Endothelial cell of umbilical vein (primary cell): ENCODE measurements at regions not wholly inside any gene's neighbourhood (a gene's known extent, or its start where the extent isn't known, plus 50 kb on each side); places are given as distances from the start of the nearest gene placed in this dataset.

Experiments used
- BruUV-seq: library from RNA; stranded (reverse); fragments of 400-500 nt; replicated peaks from 2 replicates; lab custom pipeline; 2021; lab: Mats Ljungman, UMichigan
- CTCF ChIA-PET: fragments of 300-600, 350-600 bp; sonication (Branson Sonifier 250); formaldehyde crosslinking; loops from one replicate; lab custom pipeline; 2021; ENCODE audit warnings: antibody characterized with exemption, inconsistent platforms; lab: Charles Lee
- POLR2A ChIA-PET: fragments of 300-600, 350-600 bp; sonication (Branson Sonifier 250); formaldehyde crosslinking; loops from one replicate; lab custom pipeline; 2021; ENCODE audit warnings: antibody characterized with exemption, inconsistent platforms; lab: Charles Lee
- DNase-seq: peaks from one replicate; pipeline ENCODE4 v3.0.0-alpha.2; 2011; ENCODE audit warnings: low read depth, low spot score
- FAIRE-seq: peaks from 2 replicates; lab custom pipeline; 2011; peaks lifted over from hg19 to GRCh38; lab: Jason Lieb, UNC
- H2AFZ ChIP-seq: 2 replicates; pipeline ENCODE4 v1.6.0; 2012; ENCODE audit warnings: low read depth, low read length, control low read depth, inconsistent platforms
- H3K27ac ChIP-seq: 2 replicates; pipeline ENCODE4 v1.5.1; 2011; ENCODE audit warnings: low read depth, mild to moderate bottlenecking, control low read depth, low read length, moderate library complexity; ENCODE audit not compliant: insufficient read depth
- H3K27me3 ChIP-seq, 2 experiments: 2 replicates each; pipeline versions ENCODE4 v1.6.0 to v1.6.1; 2011; ENCODE audit warnings: low read length in 2 of 2, mixed read lengths in 1 of 2; ENCODE audit not compliant: control insufficient read depth in 2 of 2, insufficient read depth in 2 of 2
- H3K36me3 ChIP-seq, 2 experiments: 2 replicates in 1 of 2; 3 replicates in 1 of 2; pipeline ENCODE4 v1.5.1; 2011; ENCODE audit warnings: low read length in 2 of 2, mild to moderate bottlenecking in 1 of 2, moderate library complexity in 1 of 2; ENCODE audit not compliant: control insufficient read depth in 2 of 2, insufficient read depth in 2 of 2; ENCODE audit errors: extremely low read depth in 1 of 2
- H3K4me1 ChIP-seq: 3 replicates; pipeline ENCODE4 v1.5.1; 2011; ENCODE audit warnings: mild to moderate bottlenecking, low read length; ENCODE audit not compliant: control insufficient read depth, insufficient read depth; ENCODE audit errors: extremely low read depth
- H3K4me2 ChIP-seq: 2 replicates; pipeline ENCODE4 v1.6.1; 2011; ENCODE audit warnings: low read length, control low read depth, mixed read lengths; ENCODE audit not compliant: insufficient read depth
- H3K4me3 ChIP-seq, 3 experiments: fragments of 200-600 bp in 1 of 3; sonication (generic), shearing (Covaris generic) in 1 of 3; replicated peaks in 1 of 3; 2 replicates each; pipeline ENCODE4 v1.5.1; 2011 to 2016; ENCODE audit warnings: control low read depth in 3 of 3, low read length in 3 of 3, mild to moderate bottlenecking in 2 of 3, inconsistent platforms in 1 of 3, low read depth in 1 of 3, moderate library complexity in 1 of 3; ENCODE audit not compliant: insufficient read depth in 1 of 3
- H3K79me2 ChIP-seq: 2 replicates; pipeline ENCODE4 v1.6.0; 2012; ENCODE audit warnings: low read length, inconsistent platforms; ENCODE audit not compliant: control insufficient read depth, insufficient read depth
- H3K9ac ChIP-seq: replicated peaks from 2 replicates; pipeline ENCODE3; 2011; ENCODE audit warnings: low read length, control low read depth; ENCODE audit not compliant: insufficient read depth; ENCODE audit errors: extremely low read depth
- H3K9me1 ChIP-seq: replicated peaks from 3 replicates; pipeline ENCODE4 v1.6.0; 2011; ENCODE audit warnings: mild to moderate bottlenecking, low read length; ENCODE audit not compliant: control insufficient read depth, insufficient read depth; ENCODE audit errors: extremely low read depth
- H3K9me3 ChIP-seq: replicated peaks from 2 replicates; pipeline ENCODE4 v1.5.1; 2012; ENCODE audit warnings: low read length, inconsistent platforms; ENCODE audit not compliant: control insufficient read depth, insufficient read depth
- H4K20me1 ChIP-seq: replicated peaks from 2 replicates; pipeline ENCODE3; 2011; ENCODE audit warnings: mild to moderate bottlenecking, low read length; ENCODE audit not compliant: control insufficient read depth, insufficient read depth; ENCODE audit errors: extremely low read depth
- EZH2 ChIP-seq: IDR thresholded peaks from 2 replicates; pipeline ENCODE4 v1.6.1; 2012; ENCODE audit warnings: borderline replicate concordance, low read depth, mild to moderate bottlenecking, moderate library complexity, low read length, inconsistent platforms; ENCODE audit not compliant: severe bottlenecking
- FOS ChIP-seq: IDR thresholded peaks from 2 replicates; pipeline ENCODE4 v1.6.1; 2011; ENCODE audit warnings: mild to moderate bottlenecking, low read length, moderate library complexity, borderline replicate concordance; ENCODE audit not compliant: insufficient read depth
- GATA2 ChIP-seq: IDR thresholded peaks from 2 replicates; pipeline ENCODE4 v1.7.0; 2011; ENCODE audit warnings: low read depth, mild to moderate bottlenecking, moderate library complexity, mixed read lengths, low read length; ENCODE audit not compliant: insufficient read length, insufficient read depth
- JUN ChIP-seq: IDR thresholded peaks from 2 replicates; pipeline ENCODE4 v1.6.1; 2011; ENCODE audit warnings: borderline replicate concordance, low read depth; ENCODE audit not compliant: insufficient read length, insufficient read depth
- MYC ChIP-seq: IDR thresholded peaks from one replicate; pipeline ENCODE4 v1.6.1; 2011; ENCODE audit warnings: mild to moderate bottlenecking, low read depth, low read length
- POLR2A ChIP-seq: IDR thresholded peaks from 2 replicates; pipeline ENCODE4 v1.6.1; 2012; ENCODE audit warnings: low read depth, mild to moderate bottlenecking, control low read depth, low read length
- POLR2AphosphoS5 ChIP-seq: IDR thresholded peaks from 2 replicates; pipeline ENCODE4 v1.6.1; 2012; ENCODE audit warnings: low read depth, mild to moderate bottlenecking, control low read depth, low read length, moderate library complexity; ENCODE audit not compliant: insufficient read depth
- dilution Hi-C: fragments of 300-500 bp; cut with MboI; formaldehyde crosslinking; loops from one replicate; pipeline ENCODE4 v1.15.0; 2019; ENCODE audit warnings: low sequenced_read_pairs; ENCODE audit not compliant: extremely low pct_ligation_motif_present
- intact Hi-C: fragments of 100-400 bp; cut with micrococcal nuclease; formaldehyde crosslinking; loops from one replicate; pipeline ENCODE4 v1.10.0; 2022
- TF ChIP-seq, protein P1 (sequence below), 2 donors: IDR thresholded peaks; 1 replicate in 1 of 2; 2 replicates in 1 of 2; pipeline ENCODE4 v1.5.1; 2011; ENCODE audit warnings: low read length in 2 of 2, mild to moderate bottlenecking in 2 of 2, moderate library complexity in 2 of 2, control low read depth in 1 of 2, inconsistent platforms in 1 of 2, low read depth in 1 of 2; ENCODE audit not compliant: insufficient read depth in 1 of 2; ENCODE audit errors: extremely low read depth in 1 of 2
- TF ChIP-seq, protein P2 (sequence below): IDR thresholded peaks from 2 replicates; pipeline ENCODE4 v1.6.1; 2011; ENCODE audit not compliant: insufficient read depth, insufficient read length

DNA sequence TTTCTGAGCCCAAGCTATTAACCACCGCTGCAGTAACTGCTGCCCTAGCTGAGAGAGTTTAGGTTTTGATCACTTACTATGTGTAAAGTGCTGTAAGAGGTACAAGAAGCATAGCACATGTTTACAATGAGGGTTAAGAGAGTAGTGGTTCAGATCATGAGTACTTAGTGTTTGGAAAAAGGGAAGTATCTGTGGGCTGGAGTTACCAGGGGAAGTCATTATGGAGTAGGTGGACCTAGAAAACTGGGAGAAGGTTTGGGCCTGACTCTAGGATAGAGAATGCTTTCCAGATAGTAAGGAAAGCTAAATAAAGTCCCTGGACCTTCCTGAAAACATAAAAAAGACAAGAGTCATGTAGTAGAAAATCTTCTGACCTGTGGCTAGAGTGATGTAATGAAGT is 149.6 kb upstream of the PLXNA2 start:
- BruUV-seq: no TSS peak

DNA sequence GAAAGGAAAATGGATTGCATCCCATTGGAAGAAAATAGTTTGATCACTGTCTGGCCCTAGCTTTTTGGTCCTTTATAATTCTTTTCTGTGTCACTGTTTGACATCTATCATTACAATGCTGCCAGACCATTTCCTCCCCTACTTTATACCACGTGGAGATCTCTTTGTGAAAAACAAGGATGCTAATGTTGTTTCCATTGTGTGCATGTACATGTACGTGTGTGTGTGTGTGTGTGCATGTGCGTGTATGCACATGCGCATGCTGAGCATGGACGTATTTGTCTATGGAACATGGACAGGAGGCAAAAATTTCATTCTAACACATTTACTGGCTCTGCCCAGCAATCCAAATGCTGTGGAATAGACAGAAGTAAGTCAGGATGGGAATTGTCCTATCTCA is 153.1 kb upstream of the PLXNA2 start:
- BruUV-seq: no TSS peak
- no peak for TF ChIP-seq JUN
- TF ChIP-seq MYC: no peak
- TF ChIP-seq, protein P1, sequence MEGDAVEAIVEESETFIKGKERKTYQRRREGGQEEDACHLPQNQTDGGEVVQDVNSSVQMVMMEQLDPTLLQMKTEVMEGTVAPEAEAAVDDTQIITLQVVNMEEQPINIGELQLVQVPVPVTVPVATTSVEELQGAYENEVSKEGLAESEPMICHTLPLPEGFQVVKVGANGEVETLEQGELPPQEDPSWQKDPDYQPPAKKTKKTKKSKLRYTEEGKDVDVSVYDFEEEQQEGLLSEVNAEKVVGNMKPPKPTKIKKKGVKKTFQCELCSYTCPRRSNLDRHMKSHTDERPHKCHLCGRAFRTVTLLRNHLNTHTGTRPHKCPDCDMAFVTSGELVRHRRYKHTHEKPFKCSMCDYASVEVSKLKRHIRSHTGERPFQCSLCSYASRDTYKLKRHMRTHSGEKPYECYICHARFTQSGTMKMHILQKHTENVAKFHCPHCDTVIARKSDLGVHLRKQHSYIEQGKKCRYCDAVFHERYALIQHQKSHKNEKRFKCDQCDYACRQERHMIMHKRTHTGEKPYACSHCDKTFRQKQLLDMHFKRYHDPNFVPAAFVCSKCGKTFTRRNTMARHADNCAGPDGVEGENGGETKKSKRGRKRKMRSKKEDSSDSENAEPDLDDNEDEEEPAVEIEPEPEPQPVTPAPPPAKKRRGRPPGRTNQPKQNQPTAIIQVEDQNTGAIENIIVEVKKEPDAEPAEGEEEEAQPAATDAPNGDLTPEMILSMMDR (IDR thresholded peaks at IDR 0.05; ENCODE audit: extremely low read depth in 1 of 2, insufficient read depth in 1 of 2, low read depth in 1 of 2, low read length in 2 of 2): no peak
- no peak for TF ChIP-seq POLR2AphosphoS5
- no peak for TF ChIP-seq EZH2
- no peak for TF ChIP-seq POLR2A
- TF ChIP-seq, protein P2, sequence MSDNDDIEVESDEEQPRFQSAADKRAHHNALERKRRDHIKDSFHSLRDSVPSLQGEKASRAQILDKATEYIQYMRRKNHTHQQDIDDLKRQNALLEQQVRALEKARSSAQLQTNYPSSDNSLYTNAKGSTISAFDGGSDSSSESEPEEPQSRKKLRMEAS: no peak
- TF ChIP-seq FOS: no peak
- TF ChIP-seq GATA2: no peak
- CTCF ChIA-PET: no interaction called here

More for the DNA sequence above, 149.6 kb upstream of the PLXNA2 start:
- Histone ChIP-seq H3K9me1 (no peaks in the 10 kb centered on the region), H4K20me1 (no peaks in the 10 kb centered on the region), H3K9ac (no peak overlapping the region), H3K27me3 (no peaks in the 10 kb centered on the region), H3K4me2 (no peak overlapping the region), H3K9me3 (no peaks in the 10 kb centered on the region), H3K36me3 (no peaks in the 10 kb centered on the region), H2AFZ (no peak overlapping the region), H3K4me3 (no peak overlapping the region), H3K79me2 (no peaks in the 10 kb centered on the region), H3K4me1 (no peaks in the 10 kb centered on the region), H3K27ac (no peak overlapping the region)
- POLR2A ChIA-PET: no interaction called here
- intact Hi-C loops: no loop called here
- CTCF ChIA-PET: no interaction called here
- FAIRE-seq: no peak
- no peak for DNase-seq
- dilution Hi-C loops: no loop called here
- TF ChIP-seq POLR2A: no peak
- TF ChIP-seq POLR2AphosphoS5: no peak
- TF ChIP-seq, protein P1 (IDR thresholded peaks at IDR 0.05; ENCODE audit: extremely low read depth in 1 of 2, insufficient read depth in 1 of 2, low read depth in 1 of 2, low read length in 2 of 2): no peak
- no peak for TF ChIP-seq GATA2
- no peak for TF ChIP-seq EZH2
- TF ChIP-seq JUN: no peak

More for the DNA sequence above, 153.1 kb upstream of the PLXNA2 start:
- H3K4me2 ChIP-seq: no peak overlapping the region
- H3K79me2 ChIP-seq: no peaks in the 10 kb centered on the region
- H3K9me1 ChIP-seq: no peaks in the 10 kb centered on the region
- no peak overlapping the region for H3K9ac ChIP-seq
- H3K9me3 ChIP-seq: no peaks in the 10 kb centered on the region
- H3K27me3 ChIP-seq: no peaks in the 10 kb centered on the region
- dilution Hi-C loops: no loop called here
- POLR2A ChIA-PET: no interaction called here
- DNase-seq (no peak), FAIRE-seq (no peak)
- no peaks in the 10 kb centered on the region for H3K4me1 ChIP-seq
- H4K20me1 ChIP-seq: no peaks in the 10 kb centered on the region
- H3K27ac ChIP-seq: no peak overlapping the region
- no peaks in the 10 kb centered on the region for H3K36me3 ChIP-seq
- intact Hi-C loops: no loop called here
- H3K4me3 ChIP-seq: no peak overlapping the region
- no peak overlapping the region for H2AFZ ChIP-seq
